ENCODE measurements at regions not wholly inside any gene's neighbourhood (a gene's known extent, or its start where the extent isn't known, plus 50 kb on each side); places are given as distances from the start of the nearest gene placed in this dataset.

- TF ChIP-seq, protein P1, sequence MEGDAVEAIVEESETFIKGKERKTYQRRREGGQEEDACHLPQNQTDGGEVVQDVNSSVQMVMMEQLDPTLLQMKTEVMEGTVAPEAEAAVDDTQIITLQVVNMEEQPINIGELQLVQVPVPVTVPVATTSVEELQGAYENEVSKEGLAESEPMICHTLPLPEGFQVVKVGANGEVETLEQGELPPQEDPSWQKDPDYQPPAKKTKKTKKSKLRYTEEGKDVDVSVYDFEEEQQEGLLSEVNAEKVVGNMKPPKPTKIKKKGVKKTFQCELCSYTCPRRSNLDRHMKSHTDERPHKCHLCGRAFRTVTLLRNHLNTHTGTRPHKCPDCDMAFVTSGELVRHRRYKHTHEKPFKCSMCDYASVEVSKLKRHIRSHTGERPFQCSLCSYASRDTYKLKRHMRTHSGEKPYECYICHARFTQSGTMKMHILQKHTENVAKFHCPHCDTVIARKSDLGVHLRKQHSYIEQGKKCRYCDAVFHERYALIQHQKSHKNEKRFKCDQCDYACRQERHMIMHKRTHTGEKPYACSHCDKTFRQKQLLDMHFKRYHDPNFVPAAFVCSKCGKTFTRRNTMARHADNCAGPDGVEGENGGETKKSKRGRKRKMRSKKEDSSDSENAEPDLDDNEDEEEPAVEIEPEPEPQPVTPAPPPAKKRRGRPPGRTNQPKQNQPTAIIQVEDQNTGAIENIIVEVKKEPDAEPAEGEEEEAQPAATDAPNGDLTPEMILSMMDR (IDR thresholded peaks at IDR 0.05; ENCODE audit: borderline replicate concordance, extremely low read depth, low read length, poor library complexity, severe bottlenecking): no peak
- TF ChIP-seq EZH2 (IDR thresholded peaks at IDR 0.05; ENCODE audit: borderline replicate concordance, low read depth, low read length, severe bottlenecking): no peak
Observed at GRCh38 chr5:82754759-82755158, 322.4 kb downstream of the TMEM167A start.

Measured in DND-41 (cell line).